ENCODE measurements at regions not wholly inside any gene's neighbourhood (a gene's known extent, or its start where the extent isn't known, plus 50 kb on each side); places are given as distances from the start of the nearest gene placed in this dataset.
A peak's percentile ranks its signal among the peaks of the same experiment; 100 is the strongest.

DNA sequence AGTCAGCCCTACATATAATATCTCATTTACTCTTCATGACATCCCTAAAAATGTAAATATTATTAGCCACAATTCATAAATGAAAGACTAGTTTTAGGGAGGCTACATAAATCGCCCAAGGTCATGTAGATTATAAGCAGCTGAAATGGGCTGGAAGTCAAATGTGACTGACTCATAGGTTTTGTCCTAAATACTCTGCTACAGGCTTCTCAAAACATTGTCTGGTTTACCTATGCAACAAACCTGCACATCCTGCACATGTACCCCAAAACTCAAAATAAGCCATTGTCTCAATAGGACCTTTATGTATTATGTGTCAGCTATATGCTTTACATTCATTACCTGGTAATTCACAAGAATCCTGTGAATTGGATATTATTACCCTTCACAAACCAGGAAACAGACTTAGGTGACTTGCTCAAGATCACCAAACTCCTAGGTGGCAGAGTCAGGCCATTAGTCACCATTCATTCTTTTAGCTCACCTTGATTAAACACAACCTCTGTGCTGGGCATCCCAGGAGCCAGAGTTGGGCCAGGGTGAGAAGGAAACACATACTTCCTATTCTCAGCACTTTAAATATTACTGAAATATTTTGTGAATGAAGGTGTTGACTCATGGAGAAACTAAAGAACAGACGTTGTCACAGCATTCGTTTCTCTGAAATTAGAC, 69.4 kb upstream of the CPO start:
- ATAC-seq (ENCODE audit: low FRiP score), result no peak
- TF ChIP-seq, protein P1, sequence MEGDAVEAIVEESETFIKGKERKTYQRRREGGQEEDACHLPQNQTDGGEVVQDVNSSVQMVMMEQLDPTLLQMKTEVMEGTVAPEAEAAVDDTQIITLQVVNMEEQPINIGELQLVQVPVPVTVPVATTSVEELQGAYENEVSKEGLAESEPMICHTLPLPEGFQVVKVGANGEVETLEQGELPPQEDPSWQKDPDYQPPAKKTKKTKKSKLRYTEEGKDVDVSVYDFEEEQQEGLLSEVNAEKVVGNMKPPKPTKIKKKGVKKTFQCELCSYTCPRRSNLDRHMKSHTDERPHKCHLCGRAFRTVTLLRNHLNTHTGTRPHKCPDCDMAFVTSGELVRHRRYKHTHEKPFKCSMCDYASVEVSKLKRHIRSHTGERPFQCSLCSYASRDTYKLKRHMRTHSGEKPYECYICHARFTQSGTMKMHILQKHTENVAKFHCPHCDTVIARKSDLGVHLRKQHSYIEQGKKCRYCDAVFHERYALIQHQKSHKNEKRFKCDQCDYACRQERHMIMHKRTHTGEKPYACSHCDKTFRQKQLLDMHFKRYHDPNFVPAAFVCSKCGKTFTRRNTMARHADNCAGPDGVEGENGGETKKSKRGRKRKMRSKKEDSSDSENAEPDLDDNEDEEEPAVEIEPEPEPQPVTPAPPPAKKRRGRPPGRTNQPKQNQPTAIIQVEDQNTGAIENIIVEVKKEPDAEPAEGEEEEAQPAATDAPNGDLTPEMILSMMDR (IDR thresholded peaks at IDR 0.05), result no peak
- DNase-seq (ENCODE audit: low spot score), result no peak

DNA sequence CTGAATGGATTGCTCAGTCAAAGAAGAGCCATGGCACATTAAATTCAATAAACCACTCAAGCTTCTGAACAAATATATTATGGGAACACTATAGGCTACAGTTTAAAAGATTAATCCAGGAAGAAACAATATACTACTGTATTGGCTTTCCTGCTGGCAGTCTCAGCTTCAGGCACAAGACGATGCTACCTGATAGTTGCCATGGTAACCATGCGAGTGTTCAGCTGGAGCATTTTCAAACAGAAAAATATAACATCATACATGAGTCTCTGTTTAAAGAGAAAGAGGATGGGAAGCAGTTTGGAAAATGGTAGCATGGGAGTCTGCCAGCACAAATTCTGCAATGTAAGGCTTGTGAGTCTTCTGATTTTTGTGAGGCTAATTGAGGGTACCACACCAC, 65.9 kb upstream of the CPO start:
- TF ChIP-seq, protein P1 (IDR thresholded peaks at IDR 0.05), result no peak
- ATAC-seq (ENCODE audit: low FRiP score) (no peak), DNase-seq (ENCODE audit: low spot score) (no peak)

DNA sequence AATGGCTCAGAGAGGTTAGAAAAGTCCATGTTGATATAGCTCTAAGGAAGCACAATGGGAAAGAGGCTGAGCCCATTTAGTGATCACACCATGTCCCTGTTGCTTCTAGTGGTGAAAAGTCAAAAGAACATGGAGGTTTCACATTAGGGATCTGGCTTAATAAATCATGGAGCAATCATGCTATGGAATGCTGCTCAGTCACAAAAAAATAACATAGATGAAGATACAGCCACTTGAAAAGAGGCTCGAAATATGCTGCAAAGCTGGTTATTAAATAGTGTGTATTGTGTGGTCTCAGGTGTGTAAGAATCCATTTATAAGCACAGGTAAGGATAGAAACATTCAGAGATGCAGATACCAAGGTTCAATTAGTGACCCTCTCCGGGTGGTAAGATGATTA, 63.6 kb upstream of the CPO start:
- DNase-seq (ENCODE audit: low spot score), result no peak
- no peak for ATAC-seq (ENCODE audit: low FRiP score)
- TF ChIP-seq, protein P1 (IDR thresholded peaks at IDR 0.05), result no peak

DNA sequence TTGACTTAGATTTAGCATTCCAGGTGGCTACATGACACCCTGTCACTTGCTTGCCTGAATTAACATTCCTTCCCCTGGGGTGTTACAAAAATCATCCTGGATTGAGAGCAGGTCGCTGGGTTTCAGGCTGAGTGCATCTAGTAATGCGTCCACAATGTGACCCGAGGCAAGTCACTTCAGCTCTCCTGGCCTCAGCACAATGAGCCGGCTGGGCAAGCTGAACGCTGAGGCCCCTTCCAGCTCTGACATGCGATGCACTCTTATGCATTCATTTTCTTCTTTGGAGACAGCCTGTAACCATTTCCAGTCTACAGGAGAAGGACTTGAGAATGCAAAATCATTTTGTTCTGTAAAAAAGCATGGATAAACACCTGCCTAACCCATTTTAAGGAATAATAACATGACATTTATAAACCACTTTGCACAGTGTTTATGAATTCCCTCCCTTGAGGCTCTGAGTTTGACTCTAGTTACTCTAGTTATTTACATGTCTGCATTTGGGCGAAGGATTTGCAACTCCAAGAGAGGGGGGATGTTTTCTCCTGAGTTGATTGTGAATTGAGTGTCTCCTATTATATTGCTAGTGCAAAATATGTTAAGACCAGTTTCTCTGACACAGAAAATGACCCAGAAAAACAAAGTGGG, 63.0 kb upstream of the CPO start:
- no peak for ATAC-seq (ENCODE audit: low FRiP score)
- DNase-seq (ENCODE audit: low spot score), result no peak
- TF ChIP-seq, protein P1 (IDR thresholded peaks at IDR 0.05), result no peak

DNA sequence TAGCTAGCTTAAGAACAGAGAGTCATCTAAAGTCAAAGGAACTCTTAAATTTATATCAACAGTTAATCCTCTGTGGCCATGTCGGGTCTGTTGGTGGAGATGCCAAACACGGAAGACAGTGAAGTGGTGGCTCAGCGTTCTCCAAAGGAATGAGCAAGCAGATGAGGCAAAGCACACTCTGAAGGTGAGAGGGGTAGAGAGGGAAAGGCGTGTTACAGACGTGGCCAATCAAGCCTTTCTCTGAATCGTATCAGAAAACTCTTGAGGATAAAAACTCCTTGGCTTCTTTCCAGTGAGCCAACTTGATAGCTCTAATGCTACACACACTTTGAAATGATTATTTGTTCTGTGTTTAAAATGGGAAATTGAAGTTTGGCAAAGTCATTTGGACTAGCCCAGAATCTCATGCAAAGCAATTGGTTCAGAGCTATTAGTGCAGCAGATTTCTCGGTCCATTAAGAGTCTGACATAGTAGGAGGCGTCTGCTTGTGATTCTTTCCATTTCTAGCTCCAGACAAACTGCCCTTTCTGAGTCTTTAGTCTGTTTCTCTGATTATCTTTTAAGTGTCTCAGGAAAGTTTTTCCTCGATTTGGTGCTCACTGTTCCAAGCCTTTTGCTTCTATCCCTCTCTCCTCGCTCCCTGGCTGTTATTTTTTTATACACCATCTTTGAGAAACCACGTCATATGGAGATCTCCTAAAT, 57.5 kb upstream of the CPO start:
- DNase-seq (ENCODE audit: low spot score) (no peak), ATAC-seq (ENCODE audit: low FRiP score) (peak; percentile 65)
- TF ChIP-seq, protein P1 (IDR thresholded peaks at IDR 0.05), result no peak

DNA sequence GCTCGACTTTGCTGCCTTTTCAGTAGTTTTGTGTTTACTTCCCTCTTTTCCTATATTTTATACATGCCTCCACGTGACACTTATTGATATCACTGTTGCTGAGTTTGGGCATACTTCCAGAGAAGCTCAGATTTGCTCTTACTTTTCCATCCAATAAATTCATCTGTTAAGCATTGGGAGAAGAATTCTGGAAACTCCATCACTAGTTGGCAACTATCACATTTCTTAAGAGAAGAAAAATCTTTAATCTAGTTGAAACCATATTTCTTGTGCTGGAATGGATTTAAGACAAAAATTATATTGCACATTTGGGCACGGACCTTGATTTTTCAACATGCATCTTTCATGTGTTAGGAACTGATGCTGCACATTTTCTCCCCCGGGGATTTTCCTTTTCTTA, 52.6 kb upstream of the CPO start:
- TF ChIP-seq, protein P1 (IDR thresholded peaks at IDR 0.05), result no peak
- DNase-seq (ENCODE audit: low spot score), result no peak
- no peak for ATAC-seq (ENCODE audit: low FRiP score)
